ENCODE measurements at regions not wholly inside any gene's neighbourhood (a gene's known extent, or its start where the extent isn't known, plus 50 kb on each side); places are given as distances from the start of the nearest gene placed in this dataset.

GRCh38 chr9:82539856-82540579, 522.9 kb downstream of the RASEF start:
- Histone ChIP-seq H3K9me3 (ENCODE audit: control insufficient read depth, low read length) (no peaks in the 10 kb centered on the region), H3K4me1 (ENCODE audit: control insufficient read depth, insufficient read depth, low read length) (no peaks in the 10 kb centered on the region), H3K27me3 (ENCODE audit: control insufficient read depth, insufficient read depth) (no peaks in the 10 kb centered on the region), H3K27ac (ENCODE audit: low read length) (no peak overlapping the region), H3K4me3 (ENCODE audit: low read length) (no peak overlapping the region)
- intact Hi-C loops (cut with DNase I) = loop anchor here in 3 of 4 donors (5.0 to 10.0 kb wide), 2 partner anchors 62 to 65 kb away; no protein-coding TSS in a partner anchor
- peak in 1 of 3 donors; percentile 14 for DNase-seq
- no peak for ATAC-seq
- 89% methylated on average over 2 of the region's 2 CpGs for WGBS

GRCh38 chr9:82543726-82544125, 519.2 kb downstream of the RASEF start:
- Histone ChIP-seq H3K9me3 (ENCODE audit: control insufficient read depth, low read length) (no peaks in the 10 kb centered on the region), H3K4me3 (ENCODE audit: low read length) (no peak overlapping the region), H3K27me3 (ENCODE audit: control insufficient read depth, insufficient read depth) (no peaks in the 10 kb centered on the region), H3K4me1 (ENCODE audit: control insufficient read depth, insufficient read depth, low read length) (no peaks in the 10 kb centered on the region), H3K27ac (ENCODE audit: low read length) (no peak overlapping the region)
- intact Hi-C loops (cut with DNase I) = no loop called here
- no peak for DNase-seq
- ATAC-seq = no peak

GRCh38 chr9:82546136-82546535, 516.8 kb downstream of the RASEF start:
- no peak overlapping the region for H3K27ac ChIP-seq (ENCODE audit: low read length)
- no peaks in the 10 kb centered on the region for H3K27me3 ChIP-seq (ENCODE audit: control insufficient read depth, insufficient read depth)
- no peaks in the 10 kb centered on the region for H3K4me1 ChIP-seq (ENCODE audit: control insufficient read depth, insufficient read depth, low read length)
- no peak overlapping the region for H3K4me3 ChIP-seq (ENCODE audit: low read length)
- DNase-seq (no peak), ATAC-seq (no peak)
- no peaks in the 10 kb centered on the region for H3K9me3 ChIP-seq (ENCODE audit: control insufficient read depth, low read length)
- intact Hi-C loops (cut with DNase I) = no loop called here

- Histone ChIP-seq H3K27ac (ENCODE audit: low read length) (no peak overlapping the region), H3K4me1 (ENCODE audit: control insufficient read depth, insufficient read depth, low read length) (no peaks in the 10 kb centered on the region), H3K9me3 (ENCODE audit: control insufficient read depth, low read length) (no peaks in the 10 kb centered on the region), H3K4me3 (ENCODE audit: low read length) (no peak overlapping the region), H3K27me3 (ENCODE audit: control insufficient read depth, insufficient read depth) (no peaks in the 10 kb centered on the region)
- ATAC-seq = no peak
- no peak for DNase-seq
- intact Hi-C loops (cut with DNase I) = no loop called here
- 79% methylated on average over 1 of the region's 1 CpG for WGBS
Measured at GRCh38 chr9:82547995-82548394, 514.9 kb downstream of the RASEF start.

GRCh38 chr9:82549174-82549821, 513.6 kb downstream of the RASEF start:
- no peak overlapping the region for H3K27ac ChIP-seq (ENCODE audit: low read length)
- H3K4me1 ChIP-seq (ENCODE audit: control insufficient read depth, insufficient read depth, low read length) = no peaks in the 10 kb centered on the region
- H3K9me3 ChIP-seq (ENCODE audit: control insufficient read depth, low read length) = no peaks in the 10 kb centered on the region
- 75% methylated on average over 3 of the region's 3 CpGs for WGBS
- H3K27me3 ChIP-seq (ENCODE audit: control insufficient read depth, insufficient read depth) = no peaks in the 10 kb centered on the region
- ATAC-seq = no peak
- no peak overlapping the region for H3K4me3 ChIP-seq (ENCODE audit: low read length)
- no peak for DNase-seq
- intact Hi-C loops (cut with DNase I) = no loop called here

- H3K9me3 ChIP-seq (ENCODE audit: control insufficient read depth, low read length) = no peaks in the 10 kb centered on the region
- no peak for DNase-seq
- WGBS = 71% methylated on average over 2 of the region's 2 CpGs
- ATAC-seq = no peak
- H3K4me1 ChIP-seq (ENCODE audit: control insufficient read depth, insufficient read depth, low read length) = no peaks in the 10 kb centered on the region
- no peak overlapping the region for H3K27ac ChIP-seq (ENCODE audit: low read length)
- no peak overlapping the region for H3K4me3 ChIP-seq (ENCODE audit: low read length)
- H3K27me3 ChIP-seq (ENCODE audit: control insufficient read depth, insufficient read depth) = no peaks in the 10 kb centered on the region
- intact Hi-C loops (cut with DNase I) = no loop called here
Measured at GRCh38 chr9:82552784-82553183, 510.2 kb downstream of the RASEF start.

- Histone ChIP-seq H3K4me3 (ENCODE audit: low read length) (no peak overlapping the region), H3K4me1 (ENCODE audit: control insufficient read depth, insufficient read depth, low read length) (no peaks in the 10 kb centered on the region), H3K9me3 (ENCODE audit: control insufficient read depth, low read length) (no peaks in the 10 kb centered on the region), H3K27ac (ENCODE audit: low read length) (no peak overlapping the region), H3K27me3 (ENCODE audit: control insufficient read depth, insufficient read depth) (no peaks in the 10 kb centered on the region)
- DNase-seq (no peak), ATAC-seq (no peak)
- 86% methylated on average over 8 of the region's 8 CpGs for WGBS
- intact Hi-C loops (cut with DNase I) = no loop called here
Measured at GRCh38 chr9:82553654-82554366, 509.1 kb downstream of the RASEF start.

- ATAC-seq (no peak), DNase-seq (no peak)
- H3K4me3 ChIP-seq (ENCODE audit: low read length) = no peak overlapping the region
- no peaks in the 10 kb centered on the region for H3K4me1 ChIP-seq (ENCODE audit: control insufficient read depth, insufficient read depth, low read length)
- H3K9me3 ChIP-seq (ENCODE audit: control insufficient read depth, low read length) = no peaks in the 10 kb centered on the region
- no peak overlapping the region for H3K27ac ChIP-seq (ENCODE audit: low read length)
- intact Hi-C loops (cut with DNase I) = no loop called here
- no peaks in the 10 kb centered on the region for H3K27me3 ChIP-seq (ENCODE audit: control insufficient read depth, insufficient read depth)
- 69% methylated on average over 3 of the region's 3 CpGs for WGBS
Measured at GRCh38 chr9:82554381-82554780, 508.6 kb downstream of the RASEF start.

- Histone ChIP-seq H3K4me3 (ENCODE audit: low read length) (no peak overlapping the region), H3K9me3 (ENCODE audit: control insufficient read depth, low read length) (no peaks in the 10 kb centered on the region), H3K27me3 (ENCODE audit: control insufficient read depth, insufficient read depth) (no peaks in the 10 kb centered on the region), H3K4me1 (ENCODE audit: control insufficient read depth, insufficient read depth, low read length) (no peaks in the 10 kb centered on the region), H3K27ac (ENCODE audit: low read length) (no peak overlapping the region)
- intact Hi-C loops (cut with DNase I) = no loop called here
- DNase-seq (no peak), ATAC-seq (peak in 1 of 2 donors; percentile 19)
- WGBS = 41% methylated on average over 1 of the region's 1 CpG
Measured at GRCh38 chr9:82555031-82555430, 507.9 kb downstream of the RASEF start.

GRCh38 chr9:82555431-82556051, 507.4 kb downstream of the RASEF start:
- no peak overlapping the region for H3K27ac ChIP-seq (ENCODE audit: low read length)
- peak in 1 of 3 donors; percentile 41 for DNase-seq
- intact Hi-C loops (cut with DNase I) = no loop called here
- ATAC-seq = peak; percentile 64 to 80
- H3K27me3 ChIP-seq (ENCODE audit: control insufficient read depth, insufficient read depth) = no peaks in the 10 kb centered on the region
- no peaks in the 10 kb centered on the region for H3K4me1 ChIP-seq (ENCODE audit: control insufficient read depth, insufficient read depth, low read length)
- no peak overlapping the region for H3K4me3 ChIP-seq (ENCODE audit: low read length)
- 31% methylated on average over 7 of the region's 7 CpGs for WGBS
- no peaks in the 10 kb centered on the region for H3K9me3 ChIP-seq (ENCODE audit: control insufficient read depth, low read length)

GRCh38 chr9:82558346-82558745, 504.6 kb downstream of the RASEF start:
- intact Hi-C loops (cut with DNase I) = no loop called here
- no peak overlapping the region for H3K4me3 ChIP-seq (ENCODE audit: low read length)
- H3K9me3 ChIP-seq (ENCODE audit: control insufficient read depth, low read length) = no peaks in the 10 kb centered on the region
- no peak overlapping the region for H3K27ac ChIP-seq (ENCODE audit: low read length)
- H3K27me3 ChIP-seq (ENCODE audit: control insufficient read depth, insufficient read depth) = no peaks in the 10 kb centered on the region
- no peaks in the 10 kb centered on the region for H3K4me1 ChIP-seq (ENCODE audit: control insufficient read depth, insufficient read depth, low read length)
- DNase-seq (no peak), ATAC-seq (no peak)
- 94% methylated on average over 1 of the region's 1 CpG for WGBS

All from right cardiac atrium (tissue), 5 donors.